ENCODE measurements at regions not wholly inside any gene's neighbourhood (a gene's known extent, or its start where the extent isn't known, plus 50 kb on each side); places are given as distances from the start of the nearest gene placed in this dataset.
"Not testable (repeated sequence)": the region's sequence is repeated elsewhere in the genome, so short reads cannot be mapped to it uniquely, and the experiment has no call there.

GRCh38 chr19:5243878-5244277 is 96.7 kb downstream of the PTPRS start:
- Histone ChIP-seq H3K4me2 (ENCODE audit: low read depth, low read length) (no peak overlapping the region), H3K4me3 (replicated peaks in 1 of 3; ENCODE audit: insufficient read depth in 1 of 3, low read depth in 2 of 3, low read length in 3 of 3) (no peak overlapping the region), H3K9me3 (ENCODE audit: low read length) (no peaks in the 10 kb centered on the region), H3K4me1 (ENCODE audit: insufficient read depth, low read length) (no peaks in the 10 kb centered on the region), H3K27ac (ENCODE audit: extremely low read length, insufficient read depth, low read length) (no peak overlapping the region), H3K9ac (ENCODE audit: insufficient read depth, low read depth, low read length) (no peak overlapping the region), H3K79me2 (ENCODE audit: insufficient read depth, low read length) (no peaks in the 10 kb centered on the region), H4K20me1 (ENCODE audit: insufficient read depth, low read length) (no peaks in the 10 kb centered on the region), H3K36me3 (replicated peaks in 1 of 2; ENCODE audit: control insufficient read depth in 1 of 2, insufficient read depth in 2 of 2, low read length in 2 of 2) (peaks cover 4 to 7% of the 10 kb centered on the region in 2 experiments; a peak in 2 of 5 replicates), H3K27me3 (ENCODE audit: control insufficient read depth in 1 of 2, insufficient read depth in 2 of 2, low read length in 2 of 2) (no peaks in the 10 kb centered on the region), H2AFZ (ENCODE audit: low read length) (no peak overlapping the region)
- POLR2A ChIA-PET: no interaction called here
- in situ Hi-C loops (cut with HindIII; ENCODE audit: extremely low pct_ligation_motif_present, low pct_unique_long_range_greater_than_20kb): no loop called here
- BruUV-seq (replicated peaks): no TSS peak
- 98% methylated on average over 7 of the region's 40 CpGs for whole genome bisulfite sequencing (ENCODE audit: low lambda C conversion rate)
- FAIRE-seq (no peak), DNase-seq (ENCODE audit: low spot score) (no peak), ATAC-seq (no peak)
- TF ChIP-seq AGO2 (optimal IDR thresholded peaks at IDR 0.05; ENCODE audit: low read depth, low read length) (peak; percentile 33), ZNF589 (CRISPR knock-in tag; conservative IDR thresholded peaks at IDR 0.05) (no peak)
- CTCF ChIA-PET (ENCODE audit: low intra/inter-chr PET ratio, low total read pairs): no interaction called here
- intact Hi-C loops (cut with micrococcal nuclease; ENCODE audit: unreplicated experiment): no loop called here

DNA sequence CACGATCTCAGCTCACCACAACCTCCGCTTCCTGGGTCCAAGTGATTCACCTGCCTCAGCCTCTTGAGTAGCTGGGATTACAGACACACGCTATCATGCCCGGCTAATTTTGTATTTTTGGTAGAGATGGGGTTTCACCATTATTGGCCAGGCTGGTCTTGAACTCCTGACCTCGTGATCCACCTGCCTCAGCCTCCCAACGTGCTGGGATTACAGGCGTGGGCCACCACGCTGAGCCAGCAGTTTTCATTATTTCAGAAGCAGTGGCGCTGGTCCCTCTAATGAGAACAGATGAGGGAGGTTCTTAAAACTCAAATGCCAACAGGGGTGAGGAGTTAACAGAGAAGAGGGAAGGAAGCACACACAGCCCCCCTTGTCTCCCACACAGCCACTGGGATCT is 98.7 kb downstream of the PTPRS start:
- DNase-seq (ENCODE audit: low spot score); BruUV-seq (replicated peaks); in situ Hi-C loops (cut with HindIII; ENCODE audit: extremely low pct_ligation_motif_present, low pct_unique_long_range_greater_than_20kb); FAIRE-seq; CTCF ChIA-PET (ENCODE audit: low intra/inter-chr PET ratio, low total read pairs); H3K9ac ChIP-seq (ENCODE audit: insufficient read depth, low read depth, low read length); H3K79me2 ChIP-seq (ENCODE audit: insufficient read depth, low read length); H3K27ac ChIP-seq (ENCODE audit: extremely low read length, insufficient read depth, low read length); H3K4me1 ChIP-seq (ENCODE audit: insufficient read depth, low read length); H3K4me2 ChIP-seq (ENCODE audit: low read depth, low read length); ATAC-seq; intact Hi-C loops (cut with micrococcal nuclease; ENCODE audit: unreplicated experiment); H3K9me3 ChIP-seq (ENCODE audit: low read length); H3K27me3 ChIP-seq (ENCODE audit: control insufficient read depth in 1 of 2, insufficient read depth in 2 of 2, low read length in 2 of 2); H3K4me3 ChIP-seq (replicated peaks in 1 of 3; ENCODE audit: insufficient read depth in 1 of 3, low read depth in 2 of 3, low read length in 3 of 3); H3K36me3 ChIP-seq (replicated peaks in 1 of 2; ENCODE audit: control insufficient read depth in 1 of 2, insufficient read depth in 2 of 2, low read length in 2 of 2); POLR2A ChIA-PET; H4K20me1 ChIP-seq (ENCODE audit: insufficient read depth, low read length); H2AFZ ChIP-seq (ENCODE audit: low read length): not testable (repeated sequence)
- TF ChIP-seq MAFF (IDR thresholded peaks at IDR 0.05; ENCODE audit: low read depth, low read length): 0 out of 2 replicates have a peak, but pooled peaks have one; percentile 41
- TF ChIP-seq MAFK (conservative IDR thresholded peaks at IDR 0.05 in 1 of 2, IDR thresholded peaks at IDR 0.05 in 1 of 2; ENCODE audit: low read length in 2 of 2): peak; percentile 58
- 94% methylated on average over 9 of the region's 9 CpGs for WGBS (ENCODE audit: low lambda C conversion rate)

All from HepG2 (cell line).